HEK293 (cell line): ENCODE measurements at regions not wholly inside any gene's neighbourhood (a gene's known extent, or its start where the extent isn't known, plus 50 kb on each side); places are given as distances from the start of the nearest gene placed in this dataset.

Experiments
- CTCF ChIP-seq: fragments of 450-650 bp; formaldehyde crosslinking; IDR thresholded peaks from 2 replicates; pipeline ENCODE4 v1.5.1; 2016; ENCODE audit warnings: missing biosample characterization, missing genetic modification characterization
- PRDM1 ChIP-seq: fragments of 450-650 bp; formaldehyde crosslinking; IDR thresholded peaks from 2 replicates; pipeline ENCODE4; 2016; ENCODE audit warnings: missing biosample characterization, missing genetic modification characterization
- YY2 ChIP-seq: fragments of 450-650 bp; formaldehyde crosslinking; IDR thresholded peaks from 2 replicates; pipeline ENCODE4 v1.5.1; 2016; ENCODE audit warnings: missing biosample characterization, missing genetic modification characterization
- ZBTB44 ChIP-seq: fragments of 450-650 bp; IDR thresholded peaks from 2 replicates; pipeline ENCODE4 v1.5.1; 2018; ENCODE audit warnings: missing biosample characterization, mild to moderate bottlenecking, missing genetic modification characterization
- ZNF670 ChIP-seq: fragments of 450-650 bp; formaldehyde crosslinking; IDR thresholded peaks from 2 replicates; pipeline ENCODE4 v1.5.1; 2016; ENCODE audit warnings: missing biosample characterization, missing genetic modification characterization, low read depth
- ZNF747 ChIP-seq: fragments of 450-650 bp; formaldehyde crosslinking; IDR thresholded peaks from 2 replicates; pipeline ENCODE4 v1.5.1; 2016; ENCODE audit warnings: missing biosample characterization, missing genetic modification characterization
- ZXDB ChIP-seq: fragments of 450-650 bp; formaldehyde crosslinking; IDR thresholded peaks from 2 replicates; pipeline ENCODE4 v1.5.1; 2016; ENCODE audit warnings: missing biosample characterization, missing genetic modification characterization

GRCh38 chr5:124883681-124884080, 137.2 kb upstream of the ZNF608 start:
- no peak for TF ChIP-seq ZNF670 (tag by site-specific recombination)
- no peak for TF ChIP-seq PRDM1 (tag by site-specific recombination)
- TF ChIP-seq CTCF (tag by site-specific recombination): no peak
- TF ChIP-seq ZXDB (tag by site-specific recombination): no peak
- no peak for TF ChIP-seq ZNF747 (tag by site-specific recombination)
- no peak for TF ChIP-seq ZBTB44
- TF ChIP-seq YY2: no peak
